B cell (primary cell): ENCODE measurements at regions not wholly inside any gene's neighbourhood (a gene's known extent, or its start where the extent isn't known, plus 50 kb on each side); places are given as distances from the start of the nearest gene placed in this dataset.

Experiments
- ATAC-seq: fragments of 200-7000 bp; cut with Tn5 transposase; one replicate; pipeline ENCODE4 v1.10.0; 2021; ENCODE audit warnings: low read depth, mild to moderate bottlenecking, moderate number of reproducible peaks, moderate library complexity
- CTCF ChIA-PET: fragments of 350-600 bp; sonication (Branson Sonifier 250); formaldehyde crosslinking; loops from one replicate; lab custom pipeline; 2021; ENCODE audit warnings: antibody characterized with exemption, inconsistent platforms; lab: Charles Lee
- POLR2A ChIA-PET: fragments of 350-600 bp; sonication (Branson Sonifier 250); formaldehyde crosslinking; loops from one replicate; lab custom pipeline; 2021; ENCODE audit warnings: antibody characterized with exemption; lab: Charles Lee
- DNase-seq: peaks from one replicate; pipeline ENCODE4 v3.0.0; 2013
- H2AFZ ChIP-seq: 2 replicates; pipeline ENCODE4 v1.6.1; 2012; ENCODE audit warnings: mild to moderate bottlenecking, low read depth, low read length; ENCODE audit not compliant: insufficient read depth, poor library complexity, severe bottlenecking
- H3K27ac ChIP-seq, 2 donors: 1 replicate in 1 of 2; 2 replicates in 1 of 2; pipeline ENCODE4 v1.5.1; 2012 to 2013; ENCODE audit warnings: low read length in 2 of 2, mild to moderate bottlenecking in 2 of 2, moderate library complexity in 1 of 2
- H3K27me3 ChIP-seq, 4 experiments: fragments of 200-600 bp in 1 of 4; sonication (generic) in 1 of 4; replicated peaks in 1 of 4; 1 replicate in 2 of 4; 2 replicates in 2 of 4; pipeline versions ENCODE4 v1.6.1 to v1.7.0; 2013 to 2016; ENCODE audit warnings: low read length in 3 of 4, mild to moderate bottlenecking in 2 of 4, mixed read lengths in 1 of 4, moderate library complexity in 1 of 4; ENCODE audit not compliant: insufficient read depth in 4 of 4, control insufficient read depth in 3 of 4; ENCODE audit errors: control extremely low read depth in 1 of 4
- H3K36me3 ChIP-seq, 2 experiments: replicated peaks in 1 of 2; 1 replicate in 1 of 2; 2 replicates in 1 of 2; pipeline versions ENCODE4 v1.6.1 to v1.7.1; 2013; ENCODE audit warnings: low read length in 1 of 2; ENCODE audit not compliant: insufficient read depth in 2 of 2, control insufficient read depth in 1 of 2; ENCODE audit errors: control extremely low read depth in 1 of 2, extremely low read depth in 1 of 2
- H3K4me1 ChIP-seq, 2 donors: fragments of 200-600 bp in 1 of 2; sonication (generic) in 1 of 2; 1 replicate in 1 of 2; 2 replicates in 1 of 2; pipeline versions ENCODE4 v1.5.1 to v1.6.1; 2013 to 2017; ENCODE audit warnings: low read length in 2 of 2; ENCODE audit not compliant: control insufficient read depth in 2 of 2, insufficient read depth in 2 of 2
- H3K4me2 ChIP-seq: replicated peaks from 2 replicates; pipeline ENCODE3; 2012; ENCODE audit warnings: mild to moderate bottlenecking, low read depth, low read length; ENCODE audit not compliant: poor library complexity, severe bottlenecking
- H3K4me3 ChIP-seq, 5 experiments: fragments of 200-600 bp in 1 of 5; sonication (generic) in 1 of 5; 1 replicate in 3 of 5; 2 replicates in 2 of 5; pipeline versions ENCODE4 v1.5.1 to v1.7.0; 2011 to 2016; ENCODE audit warnings: low read length in 4 of 5, mild to moderate bottlenecking in 4 of 5, low read depth in 2 of 5, control low read depth in 1 of 5, moderate library complexity in 1 of 5; ENCODE audit not compliant: insufficient read depth in 1 of 5; ENCODE audit errors: control extremely low read depth in 1 of 5, extremely low read depth in 1 of 5
- H3K79me2 ChIP-seq: fragments of 200-600 bp; sonication (generic); one replicate; pipeline ENCODE4 v1.6.0; 2016; ENCODE audit warnings: low read length; ENCODE audit not compliant: control insufficient read depth, insufficient read depth
- H3K9ac ChIP-seq: fragments of 200-600 bp; sonication (generic); 2 replicates; pipeline ENCODE4 v1.6.1; 2017; ENCODE audit warnings: mild to moderate bottlenecking, low read length, moderate library complexity
- H3K9me3 ChIP-seq, 3 donors: one replicate each; pipeline versions ENCODE4 v1.6.1 to v1.7.1; 2013; ENCODE audit warnings: low read length in 2 of 3; ENCODE audit not compliant: control insufficient read depth in 2 of 3, insufficient read depth in 1 of 3; ENCODE audit errors: control extremely low read depth in 1 of 3
- H4K20me1 ChIP-seq: 2 replicates; pipeline ENCODE4 v1.6.0; 2012; ENCODE audit warnings: mild to moderate bottlenecking, low read length; ENCODE audit not compliant: insufficient read depth, control insufficient read depth, poor library complexity, severe bottlenecking
- H3K27ac Mint-ChIP-seq: one replicate; pipeline ENCODE4 v1.8.0; 2021; ENCODE audit warnings: mixed read lengths
- H3K27me3 Mint-ChIP-seq: one replicate; pipeline ENCODE4 v1.8.0; 2021; ENCODE audit warnings: mixed read lengths
- H3K4me1 Mint-ChIP-seq: one replicate; pipeline ENCODE4 v1.8.0; 2021; ENCODE audit warnings: mixed read lengths
- H3K4me3 Mint-ChIP-seq: one replicate; pipeline ENCODE4 v1.8.0; 2021; ENCODE audit warnings: mixed read lengths
- H3K9me3 Mint-ChIP-seq: one replicate; pipeline ENCODE4 v1.8.0; 2022; ENCODE audit warnings: mixed read lengths; ENCODE audit not compliant: insufficient read depth
- EZH2 ChIP-seq: IDR thresholded peaks from 2 replicates; pipeline ENCODE4 v1.6.1; 2012; ENCODE audit warnings: borderline replicate concordance, low read depth, mild to moderate bottlenecking, moderate library complexity, low read length; ENCODE audit not compliant: insufficient read depth, poor library complexity, severe bottlenecking
- WGBS: methylation state at CpG from one replicate; pipeline ENCODE4 v1.1.5; 2013; ENCODE audit warnings: missing lambda C conversion rate; ENCODE audit not compliant: insufficient coverage; 5-methylcytosine and 5-hydroxymethylcytosine counted together
- intact Hi-C: fragments of 100-400 bp; cut with micrococcal nuclease; formaldehyde crosslinking; loops from one replicate; pipeline ENCODE4 v1.10.0; 2022
- TF ChIP-seq, protein P1 (sequence below): fragments of 200-600 bp; IDR thresholded peaks from one replicate; pipeline ENCODE4 v1.8.0; 2022; ENCODE audit warnings: antibody characterized with exemption, mild to moderate bottlenecking

DNA sequence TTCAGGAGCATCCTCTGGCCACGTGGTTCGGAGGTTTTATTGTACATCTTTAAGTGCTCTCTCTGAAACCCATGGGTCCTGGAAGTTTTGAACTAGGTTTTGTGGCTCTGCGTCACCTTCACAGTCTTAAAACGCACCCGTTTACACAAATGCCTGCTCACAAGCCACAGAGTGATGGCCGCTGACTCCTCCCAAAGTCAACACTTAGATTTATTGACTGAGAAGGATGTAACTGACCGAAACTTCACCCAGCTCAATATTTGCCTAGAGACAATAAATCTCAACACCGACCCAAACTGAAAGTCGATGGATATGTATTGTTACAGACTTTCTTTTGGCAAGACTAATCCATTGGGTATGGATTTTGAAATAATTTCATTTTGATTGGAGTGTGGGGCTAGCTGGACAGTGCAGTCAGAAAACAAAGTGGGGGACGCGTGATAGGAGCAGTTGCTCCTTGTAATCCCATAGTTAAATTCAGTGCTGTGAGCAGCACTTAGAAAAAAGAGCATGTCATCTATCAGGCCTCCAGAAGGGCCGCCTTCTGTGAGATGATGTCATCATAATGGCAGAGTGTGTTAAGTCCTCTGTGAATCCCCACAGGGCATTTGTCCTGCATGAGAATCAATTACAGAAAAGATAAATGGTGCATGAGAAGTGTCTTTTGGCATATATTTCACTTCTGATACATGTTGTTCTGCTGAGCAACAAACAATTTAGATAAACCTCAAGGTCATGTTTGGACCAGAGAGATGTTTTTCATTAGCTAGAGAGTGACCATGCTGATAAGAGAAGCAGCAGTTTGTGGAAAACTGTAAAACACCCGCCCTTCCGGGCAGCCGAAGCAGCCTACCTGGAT, 183.7 kb downstream of the INO80D start:
- H3K4me3 Mint-ChIP-seq, result no peak overlapping the region
- DNase-seq, result no peak
- H2AFZ ChIP-seq, result no peak overlapping the region
- TF ChIP-seq EZH2, result no peak
- TF ChIP-seq, protein P1, sequence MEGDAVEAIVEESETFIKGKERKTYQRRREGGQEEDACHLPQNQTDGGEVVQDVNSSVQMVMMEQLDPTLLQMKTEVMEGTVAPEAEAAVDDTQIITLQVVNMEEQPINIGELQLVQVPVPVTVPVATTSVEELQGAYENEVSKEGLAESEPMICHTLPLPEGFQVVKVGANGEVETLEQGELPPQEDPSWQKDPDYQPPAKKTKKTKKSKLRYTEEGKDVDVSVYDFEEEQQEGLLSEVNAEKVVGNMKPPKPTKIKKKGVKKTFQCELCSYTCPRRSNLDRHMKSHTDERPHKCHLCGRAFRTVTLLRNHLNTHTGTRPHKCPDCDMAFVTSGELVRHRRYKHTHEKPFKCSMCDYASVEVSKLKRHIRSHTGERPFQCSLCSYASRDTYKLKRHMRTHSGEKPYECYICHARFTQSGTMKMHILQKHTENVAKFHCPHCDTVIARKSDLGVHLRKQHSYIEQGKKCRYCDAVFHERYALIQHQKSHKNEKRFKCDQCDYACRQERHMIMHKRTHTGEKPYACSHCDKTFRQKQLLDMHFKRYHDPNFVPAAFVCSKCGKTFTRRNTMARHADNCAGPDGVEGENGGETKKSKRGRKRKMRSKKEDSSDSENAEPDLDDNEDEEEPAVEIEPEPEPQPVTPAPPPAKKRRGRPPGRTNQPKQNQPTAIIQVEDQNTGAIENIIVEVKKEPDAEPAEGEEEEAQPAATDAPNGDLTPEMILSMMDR, result no peak
- H3K4me3 ChIP-seq, result no peak overlapping the region
- CTCF ChIA-PET, result no interaction called here
- H3K9ac ChIP-seq, result no peak overlapping the region
- no peaks in the 10 kb centered on the region for H3K79me2 ChIP-seq
- peaks cover 3% of the 10 kb centered on the region for H3K9me3 Mint-ChIP-seq
- peaks cover 0 to 6% (median 3%) of the 10 kb centered on the region in 3 donors for H3K9me3 ChIP-seq
- WGBS, result 95% methylated on average over 12 of the region's 15 CpGs
- no peaks in the 10 kb centered on the region for H3K27me3 ChIP-seq
- H3K4me2 ChIP-seq, result no peak overlapping the region
- H3K4me1 Mint-ChIP-seq, result no peaks in the 10 kb centered on the region
- ATAC-seq, result no peak
- no peaks in the 10 kb centered on the region for H3K36me3 ChIP-seq
- H3K27ac Mint-ChIP-seq, result no peak overlapping the region
- POLR2A ChIA-PET, result no interaction called here
- no peak overlapping the region for H3K27ac ChIP-seq
- H4K20me1 ChIP-seq, result no peaks in the 10 kb centered on the region
- intact Hi-C loops, result no loop called here
- H3K4me1 ChIP-seq, result no peaks in the 10 kb centered on the region
- H3K27me3 Mint-ChIP-seq, result peaks cover 16% of the 10 kb centered on the region

DNA sequence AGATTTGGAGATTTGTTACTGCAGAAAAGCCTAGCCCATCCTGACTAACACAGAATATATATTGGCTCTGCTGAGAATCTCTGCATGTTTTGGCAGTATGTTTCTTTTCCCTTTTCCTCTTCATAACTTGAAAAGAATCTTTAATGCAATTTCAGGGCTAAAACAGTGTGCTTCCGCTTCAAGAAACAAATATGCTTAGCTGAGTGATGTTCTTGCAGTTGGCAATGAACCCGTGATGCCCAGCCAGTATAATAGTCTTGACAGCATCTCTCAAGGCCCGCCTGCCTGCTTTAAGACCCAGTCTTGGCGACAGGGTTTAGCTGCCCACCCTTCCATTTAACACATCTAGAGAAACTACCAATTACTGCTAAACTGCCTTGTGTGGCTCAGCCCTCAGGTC, 184.5 kb downstream of the INO80D start:
- Histone ChIP-seq H4K20me1 (no peaks in the 10 kb centered on the region), H3K4me3 (no peak overlapping the region), H3K36me3 (no peaks in the 10 kb centered on the region), H3K9me3 (peaks cover 0 to 6% (median 3%) of the 10 kb centered on the region in 3 donors), H3K4me1 (no peaks in the 10 kb centered on the region), H3K79me2 (no peaks in the 10 kb centered on the region), H2AFZ (no peak overlapping the region), H3K9ac (no peak overlapping the region), H3K4me2 (no peak overlapping the region), H3K27me3 (no peaks in the 10 kb centered on the region), H3K27ac (no peak overlapping the region)
- TF ChIP-seq, protein P1, result no peak
- TF ChIP-seq EZH2, result no peak
- Mint-ChIP-seq H3K27ac (no peak overlapping the region), H3K27me3 (peaks cover 12% of the 10 kb centered on the region), H3K4me1 (no peaks in the 10 kb centered on the region), H3K9me3 (peaks cover 3% of the 10 kb centered on the region), H3K4me3 (no peak overlapping the region)
- ChIA-PET POLR2A (no interaction called here), CTCF (no interaction called here)
- no peak for DNase-seq
- 98% methylated on average over 4 of the region's 4 CpGs for WGBS
- ATAC-seq, result no peak
- intact Hi-C loops, result no loop called here
